ENCODE measurements at regions not wholly inside any gene's neighbourhood (a gene's known extent, or its start where the extent isn't known, plus 50 kb on each side); places are given as distances from the start of the nearest gene placed in this dataset.

DNA sequence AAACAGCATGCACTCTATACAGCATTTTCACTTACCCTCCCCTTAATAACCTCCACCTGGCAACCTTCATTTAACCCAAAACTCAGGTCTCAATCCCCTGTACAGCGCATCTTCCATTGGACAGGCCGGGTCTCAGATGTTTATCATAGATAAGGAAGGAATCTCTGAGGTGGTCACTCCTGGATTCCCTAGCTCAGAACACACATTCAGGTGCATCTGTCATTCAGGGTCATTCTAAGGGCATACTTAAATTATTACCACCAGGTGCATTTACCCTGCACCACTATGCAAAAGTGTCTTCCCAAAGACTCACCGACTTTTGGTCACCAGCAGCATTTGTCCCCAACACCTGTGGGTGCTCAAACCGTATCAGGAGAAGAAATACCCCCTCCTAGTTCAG is 144.2 kb downstream of the RELL1 start:
- TF ChIP-seq, protein P1, sequence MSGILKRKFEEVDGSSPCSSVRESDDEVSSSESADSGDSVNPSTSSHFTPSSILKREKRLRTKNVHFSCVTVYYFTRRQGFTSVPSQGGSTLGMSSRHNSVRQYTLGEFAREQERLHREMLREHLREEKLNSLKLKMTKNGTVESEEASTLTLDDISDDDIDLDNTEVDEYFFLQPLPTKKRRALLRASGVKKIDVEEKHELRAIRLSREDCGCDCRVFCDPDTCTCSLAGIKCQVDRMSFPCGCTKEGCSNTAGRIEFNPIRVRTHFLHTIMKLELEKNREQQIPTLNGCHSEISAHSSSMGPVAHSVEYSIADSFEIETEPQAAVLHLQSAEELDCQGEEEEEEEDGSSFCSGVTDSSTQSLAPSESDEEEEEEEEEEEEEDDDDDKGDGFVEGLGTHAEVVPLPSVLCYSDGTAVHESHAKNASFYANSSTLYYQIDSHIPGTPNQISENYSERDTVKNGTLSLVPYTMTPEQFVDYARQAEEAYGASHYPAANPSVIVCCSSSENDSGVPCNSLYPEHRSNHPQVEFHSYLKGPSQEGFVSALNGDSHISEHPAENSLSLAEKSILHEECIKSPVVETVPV (CRISPR knock-in tag; IDR thresholded peaks at IDR 0.05): no peak
- ATAC-seq: no peak

DNA sequence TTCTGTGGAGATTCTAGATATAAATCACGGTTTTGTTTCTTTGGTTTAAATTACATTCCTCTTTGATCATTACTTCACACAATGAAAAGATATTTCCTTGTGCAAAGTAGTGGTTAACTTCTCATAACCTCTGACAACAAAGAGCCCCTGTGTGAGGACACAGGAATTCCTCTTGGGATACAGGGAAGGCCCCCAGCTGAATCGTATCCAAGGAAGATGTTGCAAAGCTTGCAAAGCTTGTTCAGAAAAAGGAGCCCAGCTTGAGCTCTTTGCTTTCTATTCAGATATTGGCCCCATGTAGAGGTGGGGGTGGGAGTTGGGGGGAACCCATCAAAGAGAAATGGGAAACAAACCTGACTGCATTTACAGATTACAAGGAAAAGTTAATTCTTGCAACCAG is 145.7 kb downstream of the RELL1 start:
- TF ChIP-seq RARB (CRISPR knock-in tag; IDR thresholded peaks at IDR 0.05): no peak
- TF ChIP-seq TCF4 (CRISPR knock-in tag; IDR thresholded peaks at IDR 0.05; ENCODE audit: borderline replicate concordance): no peak
- no peak for TF ChIP-seq ZNF8 (CRISPR knock-in tag; IDR thresholded peaks at IDR 0.05)
- TF ChIP-seq GLIS3 (CRISPR knock-in tag; IDR thresholded peaks at IDR 0.05): no peak
- TF ChIP-seq, protein P2, sequence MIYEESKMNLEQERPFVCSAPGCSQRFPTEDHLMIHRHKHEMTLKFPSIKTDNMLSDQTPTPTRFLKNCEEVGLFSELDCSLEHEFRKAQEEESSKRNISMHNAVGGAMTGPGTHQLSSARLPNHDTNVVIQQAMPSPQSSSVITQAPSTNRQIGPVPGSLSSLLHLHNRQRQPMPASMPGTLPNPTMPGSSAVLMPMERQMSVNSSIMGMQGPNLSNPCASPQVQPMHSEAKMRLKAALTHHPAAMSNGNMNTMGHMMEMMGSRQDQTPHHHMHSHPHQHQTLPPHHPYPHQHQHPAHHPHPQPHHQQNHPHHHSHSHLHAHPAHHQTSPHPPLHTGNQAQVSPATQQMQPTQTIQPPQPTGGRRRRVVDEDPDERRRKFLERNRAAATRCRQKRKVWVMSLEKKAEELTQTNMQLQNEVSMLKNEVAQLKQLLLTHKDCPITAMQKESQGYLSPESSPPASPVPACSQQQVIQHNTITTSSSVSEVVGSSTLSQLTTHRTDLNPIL (CRISPR knock-in tag; IDR thresholded peaks at IDR 0.05; ENCODE audit: low read depth): no peak
- no peak for TF ChIP-seq OSR1 (CRISPR knock-in tag; IDR thresholded peaks at IDR 0.05)
- TF ChIP-seq, protein P3, sequence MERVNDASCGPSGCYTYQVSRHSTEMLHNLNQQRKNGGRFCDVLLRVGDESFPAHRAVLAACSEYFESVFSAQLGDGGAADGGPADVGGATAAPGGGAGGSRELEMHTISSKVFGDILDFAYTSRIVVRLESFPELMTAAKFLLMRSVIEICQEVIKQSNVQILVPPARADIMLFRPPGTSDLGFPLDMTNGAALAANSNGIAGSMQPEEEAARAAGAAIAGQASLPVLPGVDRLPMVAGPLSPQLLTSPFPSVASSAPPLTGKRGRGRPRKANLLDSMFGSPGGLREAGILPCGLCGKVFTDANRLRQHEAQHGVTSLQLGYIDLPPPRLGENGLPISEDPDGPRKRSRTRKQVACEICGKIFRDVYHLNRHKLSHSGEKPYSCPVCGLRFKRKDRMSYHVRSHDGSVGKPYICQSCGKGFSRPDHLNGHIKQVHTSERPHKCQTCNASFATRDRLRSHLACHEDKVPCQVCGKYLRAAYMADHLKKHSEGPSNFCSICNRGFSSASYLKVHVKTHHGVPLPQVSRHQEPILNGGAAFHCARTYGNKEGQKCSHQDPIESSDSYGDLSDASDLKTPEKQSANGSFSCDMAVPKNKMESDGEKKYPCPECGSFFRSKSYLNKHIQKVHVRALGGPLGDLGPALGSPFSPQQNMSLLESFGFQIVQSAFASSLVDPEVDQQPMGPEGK (CRISPR knock-in tag; IDR thresholded peaks at IDR 0.05; ENCODE audit: borderline replicate concordance): no peak
- no peak for TF ChIP-seq ZFP30 (CRISPR knock-in tag; IDR thresholded peaks at IDR 0.05)
- TF ChIP-seq, protein P1 (CRISPR knock-in tag; IDR thresholded peaks at IDR 0.05): no peak
- ATAC-seq: no peak

DNA sequence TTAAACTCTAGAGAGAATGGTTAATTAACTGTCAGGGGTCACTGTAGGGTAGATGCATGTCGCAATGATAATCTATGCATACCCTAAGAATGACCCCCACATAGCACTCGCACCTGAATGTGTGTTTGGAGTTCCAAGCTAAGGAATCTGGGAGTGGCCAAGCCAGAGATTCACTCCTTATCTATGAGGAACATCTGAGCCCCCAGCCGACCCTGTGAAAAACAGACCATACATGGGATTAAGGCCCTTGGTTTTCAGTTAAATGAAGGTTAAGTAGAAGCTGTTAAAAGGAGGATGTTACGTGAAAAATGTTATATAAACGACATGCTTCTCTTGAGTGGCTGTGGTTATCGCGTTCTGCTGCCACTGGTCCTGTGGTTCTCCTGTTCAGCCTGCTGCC is 147.2 kb downstream of the RELL1 start:
- TF ChIP-seq, protein P4, sequence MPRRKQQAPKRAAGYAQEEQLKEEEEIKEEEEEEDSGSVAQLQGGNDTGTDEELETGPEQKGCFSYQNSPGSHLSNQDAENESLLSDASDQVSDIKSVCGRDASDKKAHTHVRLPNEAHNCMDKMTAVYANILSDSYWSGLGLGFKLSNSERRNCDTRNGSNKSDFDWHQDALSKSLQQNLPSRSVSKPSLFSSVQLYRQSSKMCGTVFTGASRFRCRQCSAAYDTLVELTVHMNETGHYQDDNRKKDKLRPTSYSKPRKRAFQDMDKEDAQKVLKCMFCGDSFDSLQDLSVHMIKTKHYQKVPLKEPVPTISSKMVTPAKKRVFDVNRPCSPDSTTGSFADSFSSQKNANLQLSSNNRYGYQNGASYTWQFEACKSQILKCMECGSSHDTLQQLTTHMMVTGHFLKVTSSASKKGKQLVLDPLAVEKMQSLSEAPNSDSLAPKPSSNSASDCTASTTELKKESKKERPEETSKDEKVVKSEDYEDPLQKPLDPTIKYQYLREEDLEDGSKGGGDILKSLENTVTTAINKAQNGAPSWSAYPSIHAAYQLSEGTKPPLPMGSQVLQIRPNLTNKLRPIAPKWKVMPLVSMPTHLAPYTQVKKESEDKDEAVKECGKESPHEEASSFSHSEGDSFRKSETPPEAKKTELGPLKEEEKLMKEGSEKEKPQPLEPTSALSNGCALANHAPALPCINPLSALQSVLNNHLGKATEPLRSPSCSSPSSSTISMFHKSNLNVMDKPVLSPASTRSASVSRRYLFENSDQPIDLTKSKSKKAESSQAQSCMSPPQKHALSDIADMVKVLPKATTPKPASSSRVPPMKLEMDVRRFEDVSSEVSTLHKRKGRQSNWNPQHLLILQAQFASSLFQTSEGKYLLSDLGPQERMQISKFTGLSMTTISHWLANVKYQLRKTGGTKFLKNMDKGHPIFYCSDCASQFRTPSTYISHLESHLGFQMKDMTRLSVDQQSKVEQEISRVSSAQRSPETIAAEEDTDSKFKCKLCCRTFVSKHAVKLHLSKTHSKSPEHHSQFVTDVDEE (CRISPR knock-in tag; IDR thresholded peaks at IDR 0.05): no peak
- TF ChIP-seq, protein P3 (CRISPR knock-in tag; IDR thresholded peaks at IDR 0.05; ENCODE audit: borderline replicate concordance): no peak
- TF ChIP-seq OSR1 (CRISPR knock-in tag; IDR thresholded peaks at IDR 0.05) (no peak), GLIS3 (CRISPR knock-in tag; IDR thresholded peaks at IDR 0.05) (no peak), PPARA (CRISPR knock-in tag; IDR thresholded peaks at IDR 0.05; ENCODE audit: borderline replicate concordance) (no peak), CSDC2 (CRISPR knock-in tag; IDR thresholded peaks at IDR 0.05) (no peak), TOX (CRISPR knock-in tag; IDR thresholded peaks at IDR 0.05; ENCODE audit: borderline replicate concordance) (no peak), ZNF565 (CRISPR knock-in tag; conservative IDR thresholded peaks at IDR 0.05; ENCODE audit: low read depth) (no peak), ZFP3 (CRISPR knock-in tag; IDR thresholded peaks at IDR 0.05) (no peak), SNAI2 (CRISPR knock-in tag; IDR thresholded peaks at IDR 0.05) (no peak), BACH2 (CRISPR knock-in tag; IDR thresholded peaks at IDR 0.05; ENCODE audit: borderline replicate concordance) (no peak), TCF4 (CRISPR knock-in tag; IDR thresholded peaks at IDR 0.05; ENCODE audit: borderline replicate concordance) (no peak), ZFP30 (CRISPR knock-in tag; IDR thresholded peaks at IDR 0.05) (no peak), ZNF8 (CRISPR knock-in tag; IDR thresholded peaks at IDR 0.05) (no peak)
- TF ChIP-seq, protein P5, sequence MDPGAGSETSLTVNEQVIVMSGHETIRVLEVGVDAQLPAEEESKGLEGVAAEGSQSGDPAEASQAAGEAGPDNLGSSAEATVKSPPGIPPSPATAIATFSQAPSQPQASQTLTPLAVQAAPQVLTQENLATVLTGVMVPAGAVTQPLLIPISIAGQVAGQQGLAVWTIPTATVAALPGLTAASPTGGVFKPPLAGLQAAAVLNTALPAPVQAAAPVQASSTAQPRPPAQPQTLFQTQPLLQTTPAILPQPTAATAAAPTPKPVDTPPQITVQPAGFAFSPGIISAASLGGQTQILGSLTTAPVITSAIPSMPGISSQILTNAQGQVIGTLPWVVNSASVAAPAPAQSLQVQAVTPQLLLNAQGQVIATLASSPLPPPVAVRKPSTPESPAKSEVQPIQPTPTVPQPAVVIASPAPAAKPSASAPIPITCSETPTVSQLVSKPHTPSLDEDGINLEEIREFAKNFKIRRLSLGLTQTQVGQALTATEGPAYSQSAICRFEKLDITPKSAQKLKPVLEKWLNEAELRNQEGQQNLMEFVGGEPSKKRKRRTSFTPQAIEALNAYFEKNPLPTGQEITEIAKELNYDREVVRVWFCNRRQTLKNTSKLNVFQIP (CRISPR knock-in tag; IDR thresholded peaks at IDR 0.05; ENCODE audit: borderline replicate concordance, low read depth): no peak
- TF ChIP-seq, protein P2 (CRISPR knock-in tag; IDR thresholded peaks at IDR 0.05; ENCODE audit: low read depth): no peak
- no peak for ATAC-seq

Measured in SK-N-SH treated with all-trans-retinoic acid at 6 μM for 48 hours (cell line).